Activated naive CD4-positive, alpha-beta T cell treated with Interleukin-2 at 50 U/mL for 16 hours (primary cell): ENCODE measurements at regions not wholly inside any gene's neighbourhood (a gene's known extent, or its start where the extent isn't known, plus 50 kb on each side); places are given as distances from the start of the nearest gene placed in this dataset.

Experiments used
- DNase-seq: peaks from one replicate; pipeline ENCODE4 v3.0.0-alpha.2; 2020

DNA sequence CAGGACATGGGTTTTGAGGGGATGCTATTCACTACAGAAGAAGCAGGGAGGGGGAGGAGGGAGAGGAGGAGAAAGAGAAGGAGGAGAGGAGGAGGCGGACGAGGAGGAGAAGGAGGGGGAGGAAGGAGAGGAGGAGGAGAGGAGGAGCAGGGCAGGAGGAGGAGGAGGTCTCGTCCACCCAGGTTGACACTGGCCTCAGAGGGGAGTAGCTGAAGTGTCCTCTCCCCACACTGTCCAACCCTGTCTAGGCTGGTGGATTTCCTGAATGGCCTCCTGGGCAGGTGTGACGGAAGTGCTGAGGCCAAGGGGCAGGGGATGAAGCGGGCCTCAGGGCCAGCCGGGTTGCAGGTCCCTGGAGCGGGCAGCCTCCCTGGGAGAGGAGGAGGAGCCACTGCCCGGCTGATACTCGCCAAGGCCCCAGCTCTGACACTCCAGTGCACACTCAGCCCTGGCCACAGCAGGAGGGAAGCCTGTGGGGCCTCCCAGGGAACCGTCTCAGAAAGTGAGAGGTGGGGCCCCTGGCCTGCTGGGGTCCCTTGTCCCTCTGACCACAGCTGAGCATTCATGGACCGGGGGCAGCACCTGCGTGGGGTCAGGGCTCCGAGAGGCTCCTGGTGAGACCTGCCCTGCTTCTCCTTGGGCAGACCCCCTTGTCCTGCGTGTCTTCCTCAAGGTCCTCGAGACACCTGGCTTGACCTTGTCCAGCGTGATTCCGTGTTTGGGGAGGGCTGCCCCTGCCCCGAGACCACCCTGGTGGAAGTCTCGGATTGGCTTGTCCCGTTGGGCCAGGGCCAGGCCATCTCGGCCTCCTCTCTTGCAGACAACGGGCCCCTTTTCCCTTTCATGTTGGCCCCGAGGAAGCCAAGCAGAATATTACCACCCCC, 200.6 kb upstream of the CIBAR2 start:
- no peak for DNase-seq

DNA sequence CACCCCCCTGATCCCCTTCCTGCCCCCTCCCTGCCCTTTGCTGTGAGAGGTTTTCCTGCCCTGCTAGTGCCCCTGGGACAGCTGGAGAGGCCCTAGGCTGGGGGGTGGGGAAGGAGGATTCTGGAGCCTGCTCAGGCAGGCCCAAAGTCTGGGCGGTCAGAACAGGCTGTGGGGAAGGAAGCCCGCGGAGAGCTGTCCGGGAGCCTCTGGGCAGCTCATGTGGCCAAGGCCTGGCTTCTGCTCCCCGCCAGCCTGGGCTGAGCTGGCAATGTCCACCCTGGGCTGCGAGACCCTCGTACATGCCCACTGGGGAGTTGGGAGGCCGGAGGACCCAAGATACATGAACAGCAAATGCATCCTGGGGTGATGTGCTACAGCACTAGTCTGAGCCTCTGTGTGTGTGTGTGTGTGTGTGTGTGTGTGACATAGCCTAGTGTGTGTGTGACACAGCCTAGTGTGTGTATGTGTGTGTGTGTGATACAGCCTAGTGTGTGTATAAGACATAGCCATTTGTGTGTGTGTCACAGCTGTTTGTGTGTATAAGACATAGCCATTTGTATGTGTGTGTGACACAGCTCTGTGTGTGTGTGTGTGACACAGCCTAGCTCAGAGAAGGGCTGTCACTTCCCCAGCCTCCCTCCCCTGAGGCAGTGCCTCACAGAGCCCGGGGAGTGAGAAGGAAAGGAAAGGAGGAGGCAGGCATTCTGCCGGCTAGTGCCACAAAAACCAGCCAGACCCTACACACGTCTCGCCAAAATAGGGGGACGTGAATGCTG, 201.4 kb upstream of the CIBAR2 start:
- no peak for DNase-seq

DNA sequence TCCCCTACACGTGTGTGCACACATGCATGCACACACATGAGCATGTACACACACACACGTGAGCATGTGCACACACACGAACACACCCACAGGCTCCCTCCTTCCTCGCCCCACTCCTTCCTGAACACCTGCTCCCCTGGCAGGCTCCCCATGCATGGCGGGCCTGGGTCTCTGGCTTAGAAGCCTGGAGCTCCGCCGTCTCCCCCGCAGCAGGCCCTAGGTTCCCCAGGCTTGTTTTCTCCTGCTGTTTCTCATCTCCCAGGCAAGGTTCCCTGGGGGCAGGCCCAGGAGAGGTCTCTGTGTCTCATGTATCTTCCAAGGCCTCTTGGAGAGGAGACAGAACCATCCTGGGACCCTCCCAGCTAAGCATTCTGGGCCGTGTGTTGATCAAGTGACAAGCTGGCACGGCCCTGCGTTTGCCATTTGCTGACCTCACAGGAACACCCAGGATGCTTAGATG, 202.3 kb upstream of the CIBAR2 start:
- DNase-seq, result no peak

DNA sequence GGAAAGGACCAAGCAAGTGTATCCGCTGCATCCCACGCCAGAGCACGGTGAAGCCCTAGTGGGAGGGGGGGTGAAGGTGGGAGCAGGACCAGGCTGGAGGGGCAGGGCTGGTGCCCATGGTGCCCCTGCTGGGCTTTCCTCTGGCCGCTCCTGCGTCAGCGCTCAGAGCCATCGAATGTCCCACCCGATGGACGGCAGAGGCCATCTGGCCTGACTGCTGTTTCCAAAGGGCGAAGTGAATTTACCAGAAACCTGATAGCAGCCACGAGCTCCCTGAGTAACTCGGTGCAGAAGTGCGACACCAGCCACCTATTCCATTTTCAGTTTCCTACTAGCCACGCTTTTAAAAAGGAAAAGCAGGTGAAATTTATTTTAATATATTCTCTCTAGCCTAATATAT, 203.6 kb upstream of the CIBAR2 start:
- DNase-seq, result no peak

DNA sequence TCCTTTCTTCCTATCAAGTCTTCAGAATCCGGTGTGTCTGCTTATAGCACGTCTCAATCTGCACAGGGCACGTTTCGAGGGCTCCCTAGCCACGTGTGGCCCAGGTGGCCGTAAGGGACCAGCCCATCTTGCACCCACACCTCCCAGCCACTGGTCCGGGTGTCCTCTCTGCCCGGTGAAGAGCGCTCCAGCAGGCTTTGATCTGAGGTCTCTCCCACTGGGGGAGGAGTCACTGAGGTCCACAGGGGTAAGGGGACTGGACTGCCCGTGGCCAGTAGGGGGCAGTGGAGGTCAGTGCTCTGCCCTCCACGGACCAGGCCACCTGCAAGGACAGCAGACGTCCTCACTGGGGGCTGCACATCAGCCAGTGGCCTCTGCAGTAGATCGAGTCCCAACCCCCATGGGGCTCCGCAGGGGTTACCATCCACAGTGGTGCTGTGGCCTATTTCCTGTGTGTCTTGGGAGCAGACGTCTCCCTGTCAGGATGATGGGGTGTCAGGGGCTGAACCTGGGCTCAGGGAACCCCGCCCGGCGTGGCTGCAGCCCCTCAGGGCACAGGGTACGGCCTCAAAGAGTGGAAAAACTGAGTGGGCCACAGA, 204.1 kb upstream of the CIBAR2 start:
- DNase-seq, result peak; percentile 28

DNA sequence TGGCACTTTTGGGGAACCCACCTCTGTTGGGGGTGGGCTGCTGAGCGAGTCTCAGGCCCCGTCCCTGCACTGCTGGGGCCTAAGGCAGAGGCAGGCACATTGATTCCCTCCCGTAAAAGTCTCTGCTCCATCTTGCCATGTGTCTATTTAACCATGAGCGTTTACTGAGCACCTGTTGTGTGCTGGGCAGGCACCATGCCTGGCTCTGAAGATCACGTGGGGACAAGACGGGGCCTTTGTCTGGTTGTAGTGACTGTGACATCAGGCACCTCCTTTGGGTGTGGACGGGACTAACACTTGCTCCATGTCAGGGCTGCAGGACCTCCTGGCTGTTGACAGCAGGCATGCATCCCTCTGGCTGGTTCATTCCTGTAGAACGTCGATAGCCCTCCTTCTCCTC, 204.7 kb upstream of the CIBAR2 start:
- DNase-seq, result no peak

DNA sequence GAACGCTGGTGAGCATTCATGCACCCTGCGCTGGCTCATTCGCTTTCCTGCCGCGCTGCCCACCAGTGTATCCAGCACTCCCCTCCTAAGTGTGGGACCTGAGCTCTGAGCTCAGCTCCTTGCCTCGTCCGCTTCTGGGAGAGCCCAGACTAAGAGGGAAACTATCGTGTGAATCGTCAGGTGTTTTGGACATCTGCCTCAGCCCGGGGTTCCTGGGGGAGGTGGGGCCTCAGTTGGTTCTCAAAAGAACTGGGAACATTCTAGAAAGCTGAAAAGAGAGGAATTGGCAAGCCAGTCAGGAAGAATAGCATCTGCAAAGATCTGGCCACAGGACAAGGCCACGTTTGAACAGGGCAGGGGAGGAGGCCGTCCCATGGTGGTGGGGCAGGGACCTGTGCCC, 205.4 kb upstream of the CIBAR2 start:
- DNase-seq, result no peak

DNA sequence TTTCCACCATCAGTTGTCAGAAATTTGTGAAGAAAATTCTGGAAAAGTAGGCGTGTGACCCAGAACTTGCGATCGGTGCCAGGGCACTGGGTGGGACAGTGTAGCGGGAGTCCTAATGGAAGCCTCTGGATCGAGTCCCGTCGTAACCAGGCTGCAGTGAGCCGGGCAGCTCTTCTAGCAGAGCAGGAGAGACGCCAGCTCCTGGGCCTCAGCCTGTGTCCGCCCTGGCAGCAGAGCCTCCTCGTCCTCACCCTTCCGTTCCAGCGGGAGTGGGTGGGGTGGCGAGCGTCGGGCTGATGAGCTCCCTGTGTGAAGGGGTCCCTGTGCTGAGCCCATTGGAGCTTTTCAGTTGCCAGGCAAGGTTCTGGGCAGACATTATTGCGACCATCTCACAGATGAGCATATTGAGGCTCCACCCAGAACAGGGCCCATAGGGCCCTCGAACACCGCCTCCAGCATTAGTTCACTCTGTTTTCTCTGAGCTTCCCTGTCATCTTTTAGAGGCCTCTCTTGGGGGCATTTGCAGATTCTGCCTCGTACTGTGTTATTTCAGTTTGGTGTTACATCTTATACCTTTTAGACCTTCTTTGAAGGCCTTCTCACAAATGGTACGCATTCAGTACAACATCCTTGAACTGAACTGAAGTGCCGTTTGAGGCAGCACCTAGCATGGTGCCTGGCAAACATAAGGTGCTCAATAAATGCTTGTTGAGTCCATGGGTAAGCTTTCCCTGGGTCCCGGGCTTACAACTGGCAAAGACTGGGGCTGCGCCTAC, 207.1 kb upstream of the CIBAR2 start:
- no peak for DNase-seq

DNA sequence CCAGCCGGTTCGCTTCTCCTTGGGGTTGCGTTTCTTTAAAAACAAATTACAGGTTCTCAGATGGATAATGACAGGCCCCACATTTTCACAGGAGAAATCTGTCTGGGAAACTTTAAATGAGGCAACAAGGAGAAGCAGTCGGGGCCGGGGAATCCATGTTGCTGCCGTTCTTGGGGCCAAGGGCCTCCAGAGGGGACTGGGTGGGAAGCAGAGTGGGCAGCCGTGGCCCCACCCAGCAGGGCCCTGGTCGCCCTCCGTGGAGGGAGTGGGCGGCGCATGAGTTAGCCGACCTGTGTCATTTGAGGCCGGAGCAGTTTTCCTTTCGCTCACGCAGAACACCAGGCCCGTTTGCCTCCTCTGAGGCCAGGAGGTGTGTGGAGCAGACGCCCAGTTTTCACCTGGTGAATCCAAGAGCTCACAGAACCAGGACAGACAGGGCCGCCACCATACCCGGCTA, 207.7 kb upstream of the CIBAR2 start:
- DNase-seq, result no peak

DNA sequence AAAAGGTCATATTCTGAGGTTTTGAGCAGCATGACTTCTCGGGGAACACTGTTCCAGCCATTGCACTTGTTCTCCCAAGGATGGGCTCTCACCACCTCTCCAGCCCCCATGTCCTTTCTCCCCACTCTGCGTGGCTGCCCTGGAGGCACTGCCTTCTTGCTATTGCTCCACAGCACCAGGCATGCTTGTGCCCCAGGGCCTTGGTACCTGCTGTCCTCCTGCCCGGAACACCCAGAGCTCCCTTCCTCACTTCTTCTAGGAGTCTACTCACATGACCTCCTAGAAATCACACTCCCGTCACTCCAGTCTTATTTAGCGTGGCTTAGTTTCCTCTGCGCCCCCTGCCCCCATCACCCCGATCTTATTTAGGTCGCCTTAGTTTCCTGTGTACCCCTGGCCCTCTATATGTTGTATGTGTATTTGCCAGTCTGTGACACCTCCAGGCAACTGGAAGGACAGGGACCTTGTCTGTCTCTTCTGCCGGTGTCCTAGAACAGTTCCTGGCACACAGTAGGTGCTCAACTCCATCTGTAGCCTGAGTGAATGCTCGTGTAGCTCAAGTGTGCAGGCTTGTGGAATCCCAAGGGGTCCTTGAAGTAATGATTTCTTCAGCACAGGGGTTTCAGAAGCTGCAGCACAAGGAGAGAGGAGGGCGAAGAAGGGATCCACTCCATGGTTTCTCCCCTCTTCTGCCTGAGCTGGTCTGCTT, 208.6 kb upstream of the CIBAR2 start:
- DNase-seq, result no peak

DNA sequence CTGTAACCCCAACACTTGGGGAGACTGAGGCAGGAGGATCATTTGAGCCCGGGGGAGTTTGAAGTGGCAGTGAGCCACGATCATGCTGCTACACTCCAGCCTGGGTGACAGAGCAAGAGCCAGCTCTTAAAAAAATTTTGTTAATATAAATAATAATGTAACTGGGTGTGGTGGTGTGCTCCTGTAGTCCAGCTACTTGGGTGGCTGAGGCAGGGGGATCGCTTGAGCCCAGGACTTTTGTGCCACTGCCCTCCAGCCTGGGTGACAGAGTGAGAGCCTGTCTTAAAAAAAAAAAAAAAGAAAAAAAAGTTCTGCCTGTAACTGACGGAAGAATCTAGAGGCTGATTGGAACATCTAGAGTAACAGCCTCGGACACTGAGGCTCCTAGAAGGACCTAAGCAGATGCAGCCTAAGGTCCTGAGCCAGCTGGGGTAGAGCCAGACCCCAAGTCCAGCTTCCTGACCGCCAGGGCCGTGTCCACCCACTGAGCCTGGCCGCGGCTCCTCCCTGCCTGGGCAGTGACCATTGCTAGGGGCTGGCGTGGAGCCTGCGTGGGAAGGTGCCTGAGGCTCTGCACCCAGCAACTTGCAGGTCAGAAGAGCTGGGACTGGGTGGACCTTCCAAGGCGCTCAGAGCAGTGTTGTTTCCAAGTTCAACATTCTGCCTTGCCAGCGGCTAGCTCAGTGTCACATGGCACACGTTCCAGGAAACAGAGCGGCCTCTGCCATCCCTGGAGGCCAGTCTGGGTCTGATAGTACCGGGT, 209.4 kb upstream of the CIBAR2 start:
- DNase-seq, result no peak

DNA sequence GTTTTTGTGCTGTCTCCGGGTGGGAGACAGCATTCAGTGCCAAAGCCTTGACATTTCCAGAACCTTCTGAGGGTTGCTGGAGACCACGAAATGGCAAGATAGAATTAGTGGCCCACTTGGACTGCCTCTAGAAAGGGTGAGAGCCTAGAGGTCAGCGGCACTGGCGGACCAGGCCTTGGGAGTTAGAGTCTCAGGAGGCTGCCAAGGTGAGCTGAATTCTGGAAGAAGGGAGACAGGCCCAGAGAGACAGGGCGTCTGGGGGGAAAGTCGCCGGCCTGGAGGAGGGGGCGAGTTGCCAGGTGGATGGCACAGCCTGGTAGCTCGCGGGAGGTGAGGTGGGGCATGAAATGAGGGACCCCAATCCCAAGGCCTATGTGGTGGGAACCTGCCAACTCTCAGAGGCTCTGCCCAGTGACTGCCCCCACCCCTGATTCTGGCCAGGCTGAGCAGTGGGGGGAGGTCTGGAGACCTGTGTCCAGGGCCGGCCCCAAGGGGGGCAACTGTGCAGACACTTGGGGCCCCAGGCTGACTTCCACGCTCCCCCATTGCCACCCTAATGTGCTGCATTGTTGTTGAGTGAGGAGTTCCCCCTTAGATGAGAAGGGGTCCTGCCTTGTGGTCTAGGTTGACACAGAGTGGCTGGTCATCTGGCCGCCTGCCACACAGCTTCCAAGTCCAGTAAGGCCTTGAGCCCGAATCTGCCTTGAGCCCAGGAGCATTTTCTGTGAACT, 211.1 kb upstream of the CIBAR2 start:
- no peak for DNase-seq

DNA sequence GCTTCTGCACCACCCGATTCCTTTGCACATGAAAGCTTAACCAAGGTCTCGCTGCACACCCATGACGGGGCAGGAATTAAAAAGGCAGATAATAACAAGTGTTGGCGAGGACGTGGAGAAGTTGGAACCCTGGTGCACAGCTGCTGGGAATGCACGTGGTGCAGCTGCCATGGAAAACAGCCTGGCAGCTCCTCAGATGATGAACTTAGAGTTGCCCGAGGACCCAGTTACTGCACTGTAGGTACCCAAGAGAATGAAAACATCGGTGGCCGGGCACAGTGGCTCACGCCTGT, 211.6 kb upstream of the CIBAR2 start:
- no peak for DNase-seq

DNA sequence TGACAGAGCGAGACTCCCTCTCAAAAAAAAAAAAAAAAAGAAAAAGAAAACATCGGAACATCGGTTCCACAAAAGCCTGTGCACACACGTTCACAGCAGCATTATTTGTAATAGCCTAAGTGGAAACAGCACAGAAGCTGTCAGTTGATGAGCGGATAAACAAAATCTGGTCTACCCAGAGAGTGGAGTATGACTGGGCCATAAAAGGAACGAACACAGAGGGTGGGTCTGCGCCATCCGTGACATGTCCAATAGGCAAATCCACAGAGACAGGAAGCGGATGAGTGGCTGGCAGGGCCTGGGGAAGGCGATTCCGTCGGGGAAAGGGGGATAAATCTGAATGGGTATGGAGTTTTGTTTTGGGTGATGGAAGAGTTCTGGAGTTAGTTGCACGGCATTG, 212.2 kb upstream of the CIBAR2 start:
- no peak for DNase-seq

DNA sequence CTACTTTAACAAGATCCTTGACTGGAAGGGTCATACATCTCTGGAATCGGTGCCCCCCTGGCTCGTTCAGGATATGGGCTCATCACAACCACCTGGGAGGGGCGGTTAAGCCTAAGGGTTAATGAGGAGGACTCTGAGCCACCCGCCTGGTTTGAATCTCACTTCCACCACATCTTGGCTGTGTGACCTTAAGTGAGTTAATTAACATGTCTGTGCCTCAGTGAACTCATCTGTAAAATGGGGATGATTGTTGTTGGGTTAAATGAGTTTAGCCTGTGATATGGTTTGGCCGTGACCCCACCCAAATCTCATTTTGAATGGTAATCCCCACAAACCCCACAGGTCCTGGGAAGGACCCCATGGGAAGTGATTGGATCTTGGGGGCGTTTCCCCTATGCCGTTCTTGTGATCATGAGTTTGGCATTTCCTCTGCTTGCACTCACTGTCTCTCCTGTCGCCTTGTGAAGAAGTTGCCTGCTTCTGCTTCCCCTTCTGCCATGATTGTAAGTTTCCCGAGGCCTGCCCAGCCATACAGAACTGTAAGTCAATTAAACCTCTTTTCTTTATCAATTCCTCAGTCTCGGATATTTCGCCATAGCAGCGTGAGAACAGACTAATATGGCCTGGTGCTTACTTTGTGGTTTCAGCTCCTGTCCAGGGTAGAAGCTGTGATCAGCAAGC, 214.0 kb upstream of the CIBAR2 start:
- DNase-seq, result no peak

DNA sequence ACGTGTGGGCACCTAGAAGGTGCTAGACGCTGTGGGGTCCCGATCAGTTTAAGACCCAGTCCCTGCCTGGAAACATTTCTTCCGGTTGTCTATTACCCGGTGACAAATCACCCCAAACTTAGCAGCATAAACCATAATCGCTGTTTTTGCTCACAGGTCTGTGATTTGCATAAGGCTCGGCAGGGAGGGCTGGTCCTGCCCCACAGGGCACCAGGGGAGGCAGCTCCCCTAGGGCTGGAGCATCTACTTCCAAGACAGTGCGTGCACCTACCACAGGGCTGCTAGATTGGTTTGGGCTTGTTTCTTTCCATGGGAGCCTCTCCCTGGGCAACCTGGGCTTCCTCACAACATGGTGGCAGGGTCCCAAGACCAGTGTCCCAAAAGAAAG, 214.5 kb upstream of the CIBAR2 start:
- no peak for DNase-seq

DNA sequence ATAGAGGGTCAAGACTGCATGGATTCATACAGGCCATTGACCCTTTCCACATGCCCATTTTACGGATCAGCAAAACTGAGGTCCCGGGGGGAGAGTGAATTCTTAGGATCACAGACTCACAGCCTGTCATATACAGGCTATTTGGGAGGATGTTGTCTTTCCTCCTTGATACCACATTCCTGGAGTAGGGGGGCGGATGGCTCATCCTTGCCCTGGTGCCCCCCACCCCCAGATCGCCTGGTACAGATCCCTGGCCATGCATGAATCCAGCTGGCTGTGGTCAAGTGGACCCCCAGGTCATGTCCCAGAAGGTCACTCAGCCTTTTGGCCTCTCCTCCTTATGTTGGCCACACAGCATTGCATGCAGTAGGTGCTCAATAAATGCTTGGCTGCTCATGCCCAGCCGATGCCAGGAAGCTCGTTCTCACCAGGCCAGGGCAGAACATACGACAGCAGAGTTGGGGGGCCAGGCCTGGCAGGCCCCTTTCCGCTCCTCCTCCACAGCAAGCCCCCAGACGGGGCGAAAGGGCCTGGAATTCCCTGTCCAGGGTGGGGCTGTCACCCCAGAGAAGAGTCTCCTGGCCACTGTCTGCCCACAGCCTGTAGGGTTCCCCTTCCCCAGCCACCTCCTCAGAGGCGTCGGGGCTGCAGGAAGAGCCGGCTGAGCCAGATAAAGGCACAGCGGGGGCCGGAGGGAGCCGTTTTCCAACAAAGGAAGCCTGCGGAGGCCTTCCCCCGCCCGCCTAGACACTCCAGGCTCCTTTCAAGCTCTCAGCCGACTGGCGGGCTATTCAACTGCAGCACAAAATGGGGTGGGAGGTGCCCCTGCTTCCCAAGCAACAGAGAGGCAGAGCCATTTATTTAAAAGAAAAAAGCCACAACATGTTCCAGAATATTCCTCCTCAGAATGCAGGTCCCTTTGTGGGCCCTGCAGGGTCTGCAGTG, 215.7 kb upstream of the CIBAR2 start:
- no peak for DNase-seq

DNA sequence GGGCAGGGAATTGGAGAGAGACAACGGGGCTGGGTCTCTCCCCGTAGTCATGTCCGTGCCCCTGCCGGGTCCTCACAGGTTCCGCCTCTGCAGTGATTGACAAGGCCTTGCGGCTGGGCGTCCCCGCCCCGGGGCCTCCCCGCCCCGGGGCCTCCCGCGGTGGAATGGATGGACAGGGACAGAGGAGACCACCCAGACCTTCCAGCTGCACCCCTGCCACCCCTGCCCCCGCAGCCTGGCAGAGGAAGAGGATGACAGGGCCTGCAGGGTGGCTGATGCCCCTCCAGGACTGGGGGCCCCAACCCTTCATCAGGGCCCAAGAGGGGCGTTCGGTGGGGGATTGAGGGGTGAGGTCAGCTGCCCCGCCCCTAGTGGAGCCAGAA, 216.4 kb upstream of the CIBAR2 start:
- DNase-seq, result no peak
